Lung (tissue), 11 donors: ENCODE measurements at regions not wholly inside any gene's neighbourhood (a gene's known extent, or its start where the extent isn't known, plus 50 kb on each side); places are given as distances from the start of the nearest gene placed in this dataset.

Experiments
- ATAC-seq: fragments of 200-7000 bp; cut with Tn5 transposase; one replicate; pipeline ENCODE4 v1.9.1; 2020; ENCODE audit warnings: moderate number of reproducible peaks; ENCODE audit not compliant: insufficient read depth, low FRiP score
- DNase-seq, 3 donors: peaks; one replicate each; pipeline ENCODE4 v3.0.0-alpha.2; 2013 to 2017
- H3K27ac ChIP-seq, 2 donors: one replicate each; pipeline ENCODE4 v1.5.1; 2013; ENCODE audit warnings: mild to moderate bottlenecking in 2 of 2, moderate library complexity in 2 of 2, control low read depth in 1 of 2, inconsistent platforms in 1 of 2, low read depth in 1 of 2, low read length in 1 of 2
- H3K27me3 ChIP-seq, 3 donors: one replicate each; pipeline ENCODE4 v1.5.1; 2013; ENCODE audit warnings: low read length in 2 of 3; ENCODE audit not compliant: control insufficient read depth in 3 of 3, insufficient read depth in 3 of 3
- H3K36me3 ChIP-seq, 4 donors: one replicate each; pipeline ENCODE4 v1.5.1; 2013; ENCODE audit warnings: low read length in 4 of 4, mild to moderate bottlenecking in 1 of 4, moderate library complexity in 1 of 4; ENCODE audit not compliant: control insufficient read depth in 4 of 4, insufficient read depth in 4 of 4
- H3K4me1 ChIP-seq, 5 donors: one replicate each; pipeline ENCODE4 v1.5.1; 2013; ENCODE audit warnings: low read length in 5 of 5, mild to moderate bottlenecking in 2 of 5, moderate library complexity in 1 of 5; ENCODE audit not compliant: control insufficient read depth in 5 of 5, insufficient read depth in 5 of 5
- H3K4me3 ChIP-seq: one replicate; pipeline ENCODE4 v1.5.1; 2013; ENCODE audit warnings: mild to moderate bottlenecking, control low read depth, moderate library complexity
- H3K9ac ChIP-seq, 2 donors: one replicate each; pipeline ENCODE4 v1.5.1; 2013; ENCODE audit warnings: low read length in 2 of 2, control low read depth in 1 of 2; ENCODE audit not compliant: insufficient read depth in 1 of 2
- H3K9me3 ChIP-seq, 4 donors: one replicate each; pipeline ENCODE4 v1.5.1; 2013; ENCODE audit warnings: low read length in 3 of 4, mild to moderate bottlenecking in 1 of 4, moderate library complexity in 1 of 4; ENCODE audit not compliant: control insufficient read depth in 4 of 4, insufficient read depth in 3 of 4
- CTCF ChIP-seq: IDR thresholded peaks from 2 replicates; pipeline ENCODE4 v1.5.1; 2012; ENCODE audit warnings: mild to moderate bottlenecking; ENCODE audit errors: control extremely low read depth, extremely low read depth
- WGBS, 2 donors: extraction: QIAGEN DNeasy Blood & Tissue Kit; methylation state at CpG; one replicate each; pipeline ENCODE4 v1.1.7; 2013; 5-methylcytosine and 5-hydroxymethylcytosine counted together
- donor health status: control.
- donor health status: control.
- donor health status: Bipolar disorder and iron deficiency.
- donor health status: healthy.
- donor health status: DM: yes; HTN: yes; CAD: no.

DNA sequence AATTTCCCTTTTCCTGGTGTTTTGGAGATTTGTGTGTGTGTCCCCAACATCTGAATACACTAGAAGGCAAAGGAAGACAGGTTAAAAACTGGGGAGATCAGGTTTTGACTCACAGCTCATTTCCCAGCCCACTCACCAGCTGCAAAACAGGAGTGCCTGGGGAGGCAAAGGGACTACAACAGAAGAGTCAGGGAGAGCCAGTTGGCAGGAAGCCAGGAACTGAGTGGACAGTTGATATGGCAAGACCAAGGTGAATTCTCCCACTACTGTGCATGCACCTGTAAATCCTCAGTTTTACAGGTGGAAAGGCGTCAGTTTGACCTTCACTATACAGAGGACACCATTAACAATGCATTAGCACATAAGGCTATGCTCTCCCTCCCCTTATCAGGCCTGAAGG is 901.5 kb upstream of the SEMA6D start:
- Histone ChIP-seq H3K9me3 (no peaks in the 10 kb centered on the region), H3K9ac (no peak overlapping the region), H3K27ac (no peak overlapping the region), H3K27me3 (no peaks in the 10 kb centered on the region), H3K4me3 (no peak overlapping the region), H3K4me1 (no peaks in the 10 kb centered on the region), H3K36me3 (no peaks in the 10 kb centered on the region)
- ATAC-seq: no peak
- no peak for TF ChIP-seq CTCF
- peak in 1 of 3 donors; percentile 14 for DNase-seq
- WGBS, 2 donors: 59 to 74% methylated on average over 1 of the region's 1 CpG

- ATAC-seq (no peak), DNase-seq (no peak)
- TF ChIP-seq CTCF: no peak
- WGBS, 2 donors: 87 to 89% methylated on average over 1 of the region's 1 CpG
- H3K9me3 ChIP-seq: peaks cover 0 to 13% (median 0%) of the 10 kb centered on the region in 4 donors
- no peak overlapping the region for H3K27ac ChIP-seq
- no peaks in the 10 kb centered on the region for H3K4me1 ChIP-seq
- H3K9ac ChIP-seq: no peak overlapping the region
- no peaks in the 10 kb centered on the region for H3K36me3 ChIP-seq
- H3K27me3 ChIP-seq: no peaks in the 10 kb centered on the region
- no peak overlapping the region for H3K4me3 ChIP-seq
These were observed 868.6 kb upstream of the SEMA6D start for GRCh38 chr15:46848704-46849103.

DNA sequence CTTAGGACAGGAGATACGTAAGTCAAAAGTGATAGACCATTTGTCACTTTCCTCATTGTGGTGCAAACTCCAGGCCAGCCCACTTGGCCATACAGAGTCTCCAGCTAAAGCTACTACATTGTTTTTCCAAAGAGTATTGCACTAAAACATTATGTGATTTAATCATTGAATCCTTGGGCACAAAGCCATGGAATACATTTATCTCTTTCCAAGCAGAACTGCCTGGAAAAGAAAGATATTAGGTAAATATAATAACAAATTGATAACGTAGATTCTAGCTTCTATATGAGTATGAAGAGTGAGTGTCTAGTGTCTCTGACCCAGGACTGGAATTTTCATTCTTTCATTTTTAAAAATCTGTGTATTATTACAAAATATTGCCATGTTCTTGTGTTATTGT is 863.7 kb upstream of the SEMA6D start:
- Histone ChIP-seq H3K27ac (no peak overlapping the region), H3K27me3 (no peaks in the 10 kb centered on the region), H3K4me1 (no peaks in the 10 kb centered on the region), H3K4me3 (no peak overlapping the region), H3K36me3 (no peaks in the 10 kb centered on the region), H3K9me3 (peaks cover 0 to 3% (median 0%) of the 10 kb centered on the region in 4 donors), H3K9ac (no peak overlapping the region)
- DNase-seq: no peak
- no peak for ATAC-seq
- WGBS, 2 donors: 68 to 70% methylated on average over 2 of the region's 2 CpGs
- TF ChIP-seq CTCF: no peak

DNA sequence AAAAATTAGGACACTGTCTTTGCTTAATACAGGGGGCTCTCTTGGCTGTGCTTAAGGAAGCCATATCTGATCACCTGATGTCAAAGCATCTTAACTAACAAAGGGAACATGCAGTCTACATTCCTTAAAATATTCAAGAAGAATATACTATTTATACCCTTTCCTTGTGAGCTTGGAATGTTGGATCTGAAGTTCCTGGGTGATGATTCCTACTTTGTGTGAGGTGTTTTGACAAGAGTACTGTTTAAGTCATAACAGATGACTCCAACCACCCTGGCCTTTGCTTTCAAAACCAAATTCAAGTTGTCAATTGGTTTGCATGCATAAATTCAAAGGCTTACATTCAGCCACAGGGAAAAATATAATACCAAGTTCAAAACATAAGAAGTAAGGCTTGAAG is 862.7 kb upstream of the SEMA6D start:
- no peak for ATAC-seq
- Histone ChIP-seq H3K27ac (no peak overlapping the region), H3K4me3 (no peak overlapping the region), H3K27me3 (no peaks in the 10 kb centered on the region), H3K36me3 (no peaks in the 10 kb centered on the region), H3K9ac (no peak overlapping the region), H3K4me1 (no peaks in the 10 kb centered on the region), H3K9me3 (no peaks in the 10 kb centered on the region)
- no peak for TF ChIP-seq CTCF
- no peak for DNase-seq
